ENCODE measurements at regions not wholly inside any gene's neighbourhood (a gene's known extent, or its start where the extent isn't known, plus 50 kb on each side); places are given as distances from the start of the nearest gene placed in this dataset.

GRCh38 chr7:119696336-119696735 lies 576.6 kb upstream of the KCND2 start:
- ChIA-PET CTCF (no interaction called here), POLR2A (no interaction called here)
- no peak for DNase-seq (ENCODE audit: extremely low spot score)
- no peak for TF ChIP-seq ZNF384 (IDR thresholded peaks at IDR 0.05)
- TF ChIP-seq FOXM1 (IDR thresholded peaks at IDR 0.05; ENCODE audit: borderline replicate concordance) = no peak
- TF ChIP-seq FOXA1 (IDR thresholded peaks at IDR 0.05) = no peak
- no peak for TF ChIP-seq HDGF (IDR thresholded peaks at IDR 0.05; ENCODE audit: borderline replicate concordance)
- no peak for TF ChIP-seq LEF1 (IDR thresholded peaks at IDR 0.05; ENCODE audit: borderline replicate concordance)
- TF ChIP-seq PKNOX1 (IDR thresholded peaks at IDR 0.05) = no peak
- TF ChIP-seq L3MBTL2 (conservative IDR thresholded peaks at IDR 0.05) = no peak
- TF ChIP-seq SUZ12 (IDR thresholded peaks at IDR 0.05) = no peak
- no peak for TF ChIP-seq ARNT (IDR thresholded peaks at IDR 0.05)
- no peak for TF ChIP-seq ELF4 (IDR thresholded peaks at IDR 0.05)

- no peak for DNase-seq (ENCODE audit: extremely low spot score)
- TF ChIP-seq FOXM1 (IDR thresholded peaks at IDR 0.05; ENCODE audit: borderline replicate concordance) = no peak
- no peak for TF ChIP-seq L3MBTL2 (conservative IDR thresholded peaks at IDR 0.05)
- TF ChIP-seq PKNOX1 (IDR thresholded peaks at IDR 0.05) = no peak
- no peak for TF ChIP-seq ARNT (IDR thresholded peaks at IDR 0.05)
- POLR2A ChIA-PET = no interaction called here
- CTCF ChIA-PET = no interaction called here
Observed at GRCh38 chr7:119703895-119704294, 569.1 kb upstream of the KCND2 start.

GRCh38 chr7:119706608-119707007 lies 566.4 kb upstream of the KCND2 start:
- DNase-seq (ENCODE audit: extremely low spot score) = no peak

GRCh38 chr7:119708891-119709290 lies 564.1 kb upstream of the KCND2 start:
- no peak for DNase-seq (ENCODE audit: extremely low spot score)
- CTCF ChIA-PET = no interaction called here
- POLR2A ChIA-PET = no interaction called here
- TF ChIP-seq HDGF (IDR thresholded peaks at IDR 0.05; ENCODE audit: borderline replicate concordance) (no peak), SUZ12 (IDR thresholded peaks at IDR 0.05) (no peak), FOXA1 (IDR thresholded peaks at IDR 0.05) (no peak), NFRKB (IDR thresholded peaks at IDR 0.05) (no peak), ARNT (IDR thresholded peaks at IDR 0.05) (no peak), LEF1 (IDR thresholded peaks at IDR 0.05; ENCODE audit: borderline replicate concordance) (no peak)

More at GRCh38 chr7:119706608-119707007, 566.4 kb upstream of the KCND2 start:
- TF ChIP-seq NFRKB (IDR thresholded peaks at IDR 0.05) = no peak
- ChIA-PET CTCF (no interaction called here), POLR2A (no interaction called here)

- DNase-seq (ENCODE audit: extremely low spot score) = no peak
- TF ChIP-seq L3MBTL2 (conservative IDR thresholded peaks at IDR 0.05) = no peak
- no peak for TF ChIP-seq FOXA1 (IDR thresholded peaks at IDR 0.05)
- no peak for TF ChIP-seq ZNF384 (IDR thresholded peaks at IDR 0.05)
- TF ChIP-seq NFRKB (IDR thresholded peaks at IDR 0.05) = no peak
- no peak for TF ChIP-seq FOXM1 (IDR thresholded peaks at IDR 0.05; ENCODE audit: borderline replicate concordance)
- TF ChIP-seq FOXK2 (IDR thresholded peaks at IDR 0.05) = no peak
- CTCF ChIA-PET = no interaction called here
- POLR2A ChIA-PET = no interaction called here
Observed at GRCh38 chr7:119711104-119711503, 561.9 kb upstream of the KCND2 start.

- DNase-seq (ENCODE audit: extremely low spot score) = no peak
- CTCF ChIA-PET = no interaction called here
- TF ChIP-seq FOXM1 (IDR thresholded peaks at IDR 0.05; ENCODE audit: borderline replicate concordance) = no peak
- TF ChIP-seq LEF1 (IDR thresholded peaks at IDR 0.05; ENCODE audit: borderline replicate concordance) = no peak
- no peak for TF ChIP-seq BHLHE40 (IDR thresholded peaks at IDR 0.05; ENCODE audit: borderline replicate concordance)
- TF ChIP-seq NFRKB (IDR thresholded peaks at IDR 0.05) = no peak
- no peak for TF ChIP-seq CTBP1 (IDR thresholded peaks at IDR 0.05; ENCODE audit: borderline replicate concordance)
- no peak for TF ChIP-seq PKNOX1 (IDR thresholded peaks at IDR 0.05)
- no peak for TF ChIP-seq FOXA1 (IDR thresholded peaks at IDR 0.05)
- no peak for TF ChIP-seq L3MBTL2 (conservative IDR thresholded peaks at IDR 0.05)
- TF ChIP-seq SP1 (IDR thresholded peaks at IDR 0.05) = no peak
- no peak for TF ChIP-seq ELF4 (IDR thresholded peaks at IDR 0.05)
Observed at GRCh38 chr7:119712886-119713462, 560.0 kb upstream of the KCND2 start.

GRCh38 chr7:119713606-119714005 lies 559.4 kb upstream of the KCND2 start:
- no peak for DNase-seq (ENCODE audit: extremely low spot score)
- CTCF ChIA-PET = interaction anchor here (0.7 kb wide), 1 partner anchor 334 kb away, joined by 3 read pairs; no protein-coding TSS in a partner anchor
- TF ChIP-seq PKNOX1 (IDR thresholded peaks at IDR 0.05) = no peak
- TF ChIP-seq SP1 (IDR thresholded peaks at IDR 0.05) = no peak
- TF ChIP-seq ELF4 (IDR thresholded peaks at IDR 0.05) = no peak
- TF ChIP-seq SUZ12 (IDR thresholded peaks at IDR 0.05) = no peak
- no peak for TF ChIP-seq TARDBP (IDR thresholded peaks at IDR 0.05)
- TF ChIP-seq FOXM1 (IDR thresholded peaks at IDR 0.05; ENCODE audit: borderline replicate concordance) = no peak
- TF ChIP-seq FOXA1 (IDR thresholded peaks at IDR 0.05) = no peak
- TF ChIP-seq FOXK2 (IDR thresholded peaks at IDR 0.05) = no peak
- TF ChIP-seq CTBP1 (IDR thresholded peaks at IDR 0.05; ENCODE audit: borderline replicate concordance) = no peak
- no peak for TF ChIP-seq HDGF (IDR thresholded peaks at IDR 0.05; ENCODE audit: borderline replicate concordance)
- POLR2A ChIA-PET = no interaction called here

More at GRCh38 chr7:119712886-119713462, 560.0 kb upstream of the KCND2 start:
- POLR2A ChIA-PET = no interaction called here
